ENCODE measurements at regions not wholly inside any gene's neighbourhood (a gene's known extent, or its start where the extent isn't known, plus 50 kb on each side); places are given as distances from the start of the nearest gene placed in this dataset.

GRCh38 chr16:50866806-50867205, 124.9 kb downstream of the CYLD start:
- no peak for DNase-seq

- DNase-seq: no peak
Measured at GRCh38 chr16:50864386-50864785, 122.5 kb downstream of the CYLD start.

GRCh38 chr16:50863644-50864144, 121.8 kb downstream of the CYLD start:
- no peak for DNase-seq

DNA sequence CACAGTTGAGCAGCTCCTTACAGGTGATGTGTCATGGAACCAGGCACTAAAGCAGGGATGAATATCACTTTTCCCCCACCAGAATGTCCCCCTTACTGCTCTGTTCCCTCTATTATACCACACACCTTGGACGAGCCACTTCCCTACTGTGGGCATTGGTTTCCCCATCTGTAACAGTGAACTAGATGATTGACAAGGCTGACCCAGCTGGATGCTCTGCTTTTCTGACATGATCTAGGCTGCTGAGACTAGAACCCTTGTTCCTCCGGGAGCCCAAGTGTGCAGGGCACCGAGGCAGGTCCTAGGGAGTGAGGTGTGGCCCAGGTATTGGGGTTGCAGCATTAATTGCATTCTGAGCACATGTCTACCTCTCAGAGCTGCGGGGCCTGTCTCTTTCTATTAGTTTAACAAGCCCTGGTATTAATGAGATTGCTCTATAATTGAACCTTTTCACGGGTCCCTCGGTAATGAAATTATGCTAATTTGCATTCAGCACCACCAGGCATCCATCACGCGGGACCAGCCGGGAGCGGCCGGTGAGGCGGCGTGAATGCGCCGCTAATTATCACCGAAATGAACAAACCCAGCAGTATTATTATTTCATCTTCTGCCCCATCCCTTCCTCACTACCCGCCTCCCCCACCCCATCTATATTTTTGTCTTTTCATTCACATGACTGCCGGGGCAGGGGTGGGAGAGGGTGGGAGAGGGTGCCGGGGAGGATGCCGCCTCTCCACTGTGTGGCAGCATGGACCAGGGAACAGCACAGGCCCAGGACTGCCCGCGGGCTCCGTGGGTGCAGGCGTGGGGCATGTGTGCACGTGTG, 121.1 kb downstream of the CYLD start:
- no peak for DNase-seq

GRCh38 chr16:50861970-50862411, 120.1 kb downstream of the CYLD start:
- DNase-seq: no peak

DNA sequence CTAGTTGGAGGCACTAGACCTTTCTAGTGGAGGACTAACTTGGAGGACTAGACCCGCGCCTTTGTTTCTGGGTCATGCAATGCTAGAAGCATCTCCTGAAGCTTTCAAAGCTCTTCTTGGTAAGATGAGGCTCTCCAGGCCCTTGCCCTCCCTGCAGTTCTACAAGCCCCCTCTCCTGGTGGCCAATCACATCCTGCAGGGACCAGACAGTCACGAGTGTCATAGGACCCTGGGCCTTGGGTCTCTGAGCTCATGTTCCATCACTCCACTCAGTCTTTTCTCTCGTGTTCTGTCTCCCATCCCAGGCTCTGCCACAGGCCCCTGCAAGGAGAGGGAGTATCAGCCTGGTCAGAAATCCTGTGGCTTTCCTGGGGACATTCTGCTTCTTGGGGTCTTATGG, 119.6 kb downstream of the CYLD start:
- DNase-seq: no peak

GRCh38 chr16:50859628-50860360, 117.9 kb downstream of the CYLD start:
- no peak for DNase-seq

- no peak for DNase-seq
Measured at GRCh38 chr16:50858877-50859627, 117.2 kb downstream of the CYLD start.

DNA sequence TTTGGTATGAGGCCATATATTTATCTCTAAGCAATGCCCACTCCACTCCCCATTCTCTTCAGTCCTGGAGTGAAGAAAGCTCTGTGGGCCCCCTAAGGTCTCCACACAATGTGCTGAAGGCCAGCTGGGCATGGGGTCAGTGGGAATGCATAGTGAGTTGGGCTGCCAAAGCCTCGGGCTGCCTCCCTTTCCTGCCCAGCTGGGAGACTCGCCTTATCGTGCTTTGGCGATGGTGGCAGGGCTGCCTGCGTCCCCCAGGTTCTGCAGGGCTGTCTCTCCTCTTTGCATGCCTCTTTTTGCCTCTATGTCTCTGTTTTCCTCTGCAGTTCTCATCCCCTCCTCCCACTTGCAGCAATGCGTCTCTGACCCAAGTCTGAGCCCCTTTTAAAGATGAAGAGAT, 116.5 kb downstream of the CYLD start:
- no peak for DNase-seq

DNA sequence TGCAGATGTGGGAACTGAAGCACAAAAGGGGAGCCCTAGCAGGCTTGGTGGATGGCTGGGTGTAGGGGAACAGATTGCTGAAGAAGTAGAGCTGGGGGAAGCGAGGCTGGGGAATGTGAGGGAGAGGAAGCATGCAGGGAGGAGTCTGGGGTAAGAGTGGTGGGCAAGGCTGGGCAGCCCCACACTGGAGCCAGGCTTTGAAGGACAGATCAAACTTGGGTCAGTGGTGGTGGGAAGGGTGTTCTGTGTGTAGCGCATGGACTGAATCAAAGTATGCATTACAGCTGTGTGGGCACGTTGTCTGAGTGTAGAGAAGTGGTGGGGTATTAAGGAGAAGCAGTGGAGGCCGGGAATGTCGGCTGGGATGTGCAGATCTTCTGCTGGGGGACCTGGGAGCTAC, 116.0 kb downstream of the CYLD start:
- no peak for DNase-seq

- no peak for DNase-seq
Measured at GRCh38 chr16:50856991-50857390, 115.1 kb downstream of the CYLD start.

DNA sequence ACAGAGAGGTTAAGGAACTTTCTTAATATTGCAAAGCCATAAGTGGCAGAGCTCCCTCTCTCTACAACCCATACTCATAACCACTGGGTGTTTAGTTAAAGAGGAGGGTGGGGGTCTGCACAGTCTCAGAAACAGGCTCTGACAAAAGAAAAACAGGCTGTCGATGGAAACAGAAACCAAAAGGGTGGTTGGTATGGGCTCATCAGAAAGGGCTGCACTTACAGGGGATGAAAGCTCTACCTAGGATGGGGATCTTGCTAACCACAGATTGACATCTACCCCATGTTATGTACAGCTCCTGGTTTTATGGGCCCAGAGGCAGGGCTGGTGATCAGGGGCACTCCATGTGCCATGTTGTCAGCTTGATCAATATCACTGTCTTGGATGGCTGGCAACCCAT, 111.4 kb downstream of the CYLD start:
- no peak for DNase-seq
